ENCODE measurements at regions not wholly inside any gene's neighbourhood (a gene's known extent, or its start where the extent isn't known, plus 50 kb on each side); places are given as distances from the start of the nearest gene placed in this dataset.

DNA sequence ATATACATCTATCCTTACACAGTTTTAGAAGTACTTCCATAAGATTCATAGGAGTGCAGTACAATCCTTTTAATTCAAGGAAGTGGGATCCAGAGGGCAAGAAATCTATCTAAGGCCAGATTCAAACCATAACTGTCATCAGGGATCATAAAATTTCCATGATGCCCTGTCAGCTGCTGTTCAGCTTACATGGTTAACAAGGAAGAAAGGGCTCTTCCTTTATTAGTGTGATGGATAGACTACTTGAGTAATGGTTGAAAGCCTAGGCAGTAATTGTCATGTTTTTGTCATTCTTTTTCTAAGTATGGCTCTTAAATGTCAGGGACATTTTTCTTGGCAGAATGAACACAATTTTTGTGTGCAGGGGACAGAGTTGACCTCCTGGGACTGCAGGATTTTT lies 159.8 kb upstream of the CXCL13 start:
- no peak overlapping the region for H2AFZ ChIP-seq (ENCODE audit: control insufficient read depth, low read length)
- H3K79me2 ChIP-seq (ENCODE audit: control insufficient read depth, insufficient read depth, low read length) = no peaks in the 10 kb centered on the region
- no peaks in the 10 kb centered on the region for H3K36me3 ChIP-seq (ENCODE audit: control insufficient read depth in 2 of 2, extremely low read depth in 1 of 2, insufficient read depth in 2 of 2, low read length in 2 of 2)
- no peaks in the 10 kb centered on the region for H3K9me3 ChIP-seq (ENCODE audit: control insufficient read depth, low read depth, low read length)
- H3K27me3 ChIP-seq (ENCODE audit: control insufficient read depth, extremely low read depth, insufficient read depth, low read length) = peaks cover 4% of the 10 kb centered on the region
- no peaks in the 10 kb centered on the region for H3K9me1 ChIP-seq (ENCODE audit: control insufficient read depth, extremely low read depth, insufficient read depth, low read length)
- H3K27ac ChIP-seq (ENCODE audit: control insufficient read depth, insufficient read depth, low read length) = no peak overlapping the region
- H3K4me3 ChIP-seq (ENCODE audit: control insufficient read depth in 2 of 3, extremely low read depth in 1 of 3, insufficient read depth in 2 of 3, low read depth in 1 of 3, low read length in 3 of 3) = no peak overlapping the region
- H3K9ac ChIP-seq (ENCODE audit: control insufficient read depth, extremely low read depth, insufficient read depth, low read length) = no peak overlapping the region
- no peak overlapping the region for H3K4me2 ChIP-seq (ENCODE audit: control insufficient read depth, extremely low read depth, insufficient read depth, low read depth, low read length)
- dilution Hi-C loops (cut with MboI; ENCODE audit: extremely low pct_ligation_motif_present, low sequenced_read_pairs) = no loop called here
- no peaks in the 10 kb centered on the region for H4K20me1 ChIP-seq (ENCODE audit: control insufficient read depth, extremely low read depth, insufficient read depth, low read length)
- no peak for TF ChIP-seq EZH2 (IDR thresholded peaks at IDR 0.05; ENCODE audit: low read length)
- TF ChIP-seq, protein P1, sequence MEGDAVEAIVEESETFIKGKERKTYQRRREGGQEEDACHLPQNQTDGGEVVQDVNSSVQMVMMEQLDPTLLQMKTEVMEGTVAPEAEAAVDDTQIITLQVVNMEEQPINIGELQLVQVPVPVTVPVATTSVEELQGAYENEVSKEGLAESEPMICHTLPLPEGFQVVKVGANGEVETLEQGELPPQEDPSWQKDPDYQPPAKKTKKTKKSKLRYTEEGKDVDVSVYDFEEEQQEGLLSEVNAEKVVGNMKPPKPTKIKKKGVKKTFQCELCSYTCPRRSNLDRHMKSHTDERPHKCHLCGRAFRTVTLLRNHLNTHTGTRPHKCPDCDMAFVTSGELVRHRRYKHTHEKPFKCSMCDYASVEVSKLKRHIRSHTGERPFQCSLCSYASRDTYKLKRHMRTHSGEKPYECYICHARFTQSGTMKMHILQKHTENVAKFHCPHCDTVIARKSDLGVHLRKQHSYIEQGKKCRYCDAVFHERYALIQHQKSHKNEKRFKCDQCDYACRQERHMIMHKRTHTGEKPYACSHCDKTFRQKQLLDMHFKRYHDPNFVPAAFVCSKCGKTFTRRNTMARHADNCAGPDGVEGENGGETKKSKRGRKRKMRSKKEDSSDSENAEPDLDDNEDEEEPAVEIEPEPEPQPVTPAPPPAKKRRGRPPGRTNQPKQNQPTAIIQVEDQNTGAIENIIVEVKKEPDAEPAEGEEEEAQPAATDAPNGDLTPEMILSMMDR (optimal IDR thresholded peaks at IDR 0.05 in 1 of 3, IDR thresholded peaks at IDR 0.05 in 1 of 3, conservative IDR thresholded peaks at IDR 0.05 in 1 of 3; ENCODE audit: extremely low read depth in 1 of 3, insufficient read depth in 2 of 3, low read length in 3 of 3) = no peak
- FAIRE-seq (no peak), DNase-seq (ENCODE audit: low read depth, low spot score) (no peak)
- no peaks in the 10 kb centered on the region for H3K4me1 ChIP-seq (ENCODE audit: control insufficient read depth, extremely low read depth, insufficient read depth, low read length)

DNA sequence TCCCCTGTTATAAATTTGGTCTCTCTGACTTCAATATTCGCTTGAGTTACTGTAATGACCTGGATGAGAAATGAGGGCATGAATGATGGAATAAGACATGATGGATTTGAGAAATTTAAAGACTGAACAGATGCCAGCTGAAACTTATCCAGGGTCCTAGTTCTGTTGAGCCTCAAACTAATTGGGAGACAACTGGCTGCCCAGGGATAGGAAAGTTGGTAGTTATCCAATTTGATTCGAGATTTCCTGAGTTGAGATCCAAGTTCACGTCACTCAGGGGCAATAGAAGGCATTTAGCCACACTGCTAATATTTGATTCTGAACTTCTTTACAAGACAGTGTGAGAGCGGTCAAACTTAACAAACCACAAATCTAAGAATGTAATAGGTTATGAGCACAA lies 159.0 kb upstream of the CXCL13 start:
- no peaks in the 10 kb centered on the region for H3K79me2 ChIP-seq (ENCODE audit: control insufficient read depth, insufficient read depth, low read length)
- H3K4me2 ChIP-seq (ENCODE audit: control insufficient read depth, extremely low read depth, insufficient read depth, low read depth, low read length) = no peak overlapping the region
- H3K9me1 ChIP-seq (ENCODE audit: control insufficient read depth, extremely low read depth, insufficient read depth, low read length) = no peaks in the 10 kb centered on the region
- no peak overlapping the region for H3K9ac ChIP-seq (ENCODE audit: control insufficient read depth, extremely low read depth, insufficient read depth, low read length)
- dilution Hi-C loops (cut with MboI; ENCODE audit: extremely low pct_ligation_motif_present, low sequenced_read_pairs) = no loop called here
- no peak for TF ChIP-seq EZH2 (IDR thresholded peaks at IDR 0.05; ENCODE audit: low read length)
- TF ChIP-seq, protein P1 (optimal IDR thresholded peaks at IDR 0.05 in 1 of 3, IDR thresholded peaks at IDR 0.05 in 1 of 3, conservative IDR thresholded peaks at IDR 0.05 in 1 of 3; ENCODE audit: extremely low read depth in 1 of 3, insufficient read depth in 2 of 3, low read length in 3 of 3) = no peak
- H3K4me3 ChIP-seq (ENCODE audit: control insufficient read depth in 2 of 3, extremely low read depth in 1 of 3, insufficient read depth in 2 of 3, low read depth in 1 of 3, low read length in 3 of 3) = no peak overlapping the region
- no peaks in the 10 kb centered on the region for H3K36me3 ChIP-seq (ENCODE audit: control insufficient read depth in 2 of 2, extremely low read depth in 1 of 2, insufficient read depth in 2 of 2, low read length in 2 of 2)
- no peak overlapping the region for H2AFZ ChIP-seq (ENCODE audit: control insufficient read depth, low read length)
- FAIRE-seq (no peak), DNase-seq (ENCODE audit: low read depth, low spot score) (no peak)
- no peak overlapping the region for H3K27ac ChIP-seq (ENCODE audit: control insufficient read depth, insufficient read depth, low read length)
- no peaks in the 10 kb centered on the region for H3K9me3 ChIP-seq (ENCODE audit: control insufficient read depth, low read depth, low read length)
- H4K20me1 ChIP-seq (ENCODE audit: control insufficient read depth, extremely low read depth, insufficient read depth, low read length) = no peaks in the 10 kb centered on the region
- no peaks in the 10 kb centered on the region for H3K4me1 ChIP-seq (ENCODE audit: control insufficient read depth, extremely low read depth, insufficient read depth, low read length)
- H3K27me3 ChIP-seq (ENCODE audit: control insufficient read depth, extremely low read depth, insufficient read depth, low read length) = peaks cover 4% of the 10 kb centered on the region
